GM23248 (cell line): ENCODE measurements at regions not wholly inside any gene's neighbourhood (a gene's known extent, or its start where the extent isn't known, plus 50 kb on each side); places are given as distances from the start of the nearest gene placed in this dataset.

Source experiments
- DNase-seq: peaks from one replicate; pipeline ENCODE4 v3.0.0-alpha.2; 2015
- H2AFZ ChIP-seq: fragments of 200-600 bp; sonication (generic); 2 replicates; pipeline ENCODE4 v1.6.1; 2016; ENCODE audit warnings: antibody characterized with exemption
- H3F3A ChIP-seq: fragments of 200-600 bp; sonication (generic); 2 replicates; pipeline ENCODE4 v1.6.1; 2016; ENCODE audit warnings: mild to moderate bottlenecking, antibody characterized with exemption, mixed run types; ENCODE audit not compliant: insufficient read depth
- H3K27ac ChIP-seq: fragments of 200-600 bp; sonication (generic); 2 replicates; pipeline ENCODE4 v1.5.1; 2016; ENCODE audit warnings: mild to moderate bottlenecking
- H3K27me3 ChIP-seq: fragments of 200-600 bp; sonication (generic); replicated peaks from 2 replicates; pipeline ENCODE4 v1.6.1; 2016; ENCODE audit warnings: mild to moderate bottlenecking; ENCODE audit not compliant: insufficient read depth
- H3K36me3 ChIP-seq: fragments of 200-600 bp; sonication (generic); 2 replicates; pipeline ENCODE4 v1.6.1; 2016; ENCODE audit warnings: low read depth, mild to moderate bottlenecking
- H3K4me1 ChIP-seq: fragments of 200-600 bp; sonication (generic); 2 replicates; pipeline ENCODE4 v1.6.1; 2016; ENCODE audit warnings: mild to moderate bottlenecking; ENCODE audit not compliant: insufficient read depth
- H3K4me2 ChIP-seq: fragments of 200-600 bp; sonication (generic); one replicate; pipeline ENCODE4 v1.6.1; 2016; ENCODE audit warnings: mild to moderate bottlenecking; ENCODE audit not compliant: unreplicated experiment
- H3K4me3 ChIP-seq: fragments of 200-600 bp; sonication (generic); 2 replicates; pipeline ENCODE4 v1.5.1; 2016; ENCODE audit warnings: mild to moderate bottlenecking
- H3K79me2 ChIP-seq: fragments of 200-600 bp; sonication (generic); 2 replicates; pipeline ENCODE4 v1.6.1; 2016; ENCODE audit warnings: mild to moderate bottlenecking; ENCODE audit not compliant: insufficient read depth
- H3K9ac ChIP-seq: fragments of 200-600 bp; sonication (generic); 2 replicates; pipeline ENCODE4 v1.6.1; 2016; ENCODE audit warnings: mild to moderate bottlenecking
- H3K9me2 ChIP-seq: fragments of 200-600 bp; sonication (generic); 2 replicates; pipeline ENCODE4 v1.6.1; 2016; ENCODE audit warnings: mixed run types, mild to moderate bottlenecking, moderate library complexity; ENCODE audit not compliant: insufficient read depth
- H3K9me3 ChIP-seq: fragments of 200-600 bp; sonication (generic); one replicate; pipeline ENCODE4 v1.6.1; 2017; ENCODE audit warnings: low read depth
- H4K20me1 ChIP-seq: fragments of 200-600 bp; sonication (generic); 2 replicates; pipeline ENCODE4 v1.6.0; 2016; ENCODE audit not compliant: insufficient read depth
- EZH2 ChIP-seq: fragments of 200-600 bp; sonication (generic); IDR thresholded peaks from 2 replicates; pipeline ENCODE4 v1.6.1; 2018; ENCODE audit warnings: antibody characterized with exemption, mild to moderate bottlenecking; ENCODE audit not compliant: insufficient read depth, poor library complexity, severe bottlenecking
- EZH2phosphoT487 ChIP-seq: fragments of 200-600 bp; sonication (generic); IDR thresholded peaks from 2 replicates; pipeline ENCODE4 v1.6.1; 2018; ENCODE audit warnings: antibody characterized with exemption, moderate library complexity, mild to moderate bottlenecking, low read depth; ENCODE audit not compliant: insufficient read depth
- WGBS, 2 experiments: methylation state at CpG; one replicate each; pipeline ENCODE4 v1.1.6; 2015 to 2017; ENCODE audit warnings: low lambda C conversion rate in 2 of 2, low coverage in 1 of 2; ENCODE audit errors: missing lambda C conversion rate in 2 of 2; 5-methylcytosine and 5-hydroxymethylcytosine counted together
- in situ Hi-C: fragments of 300-500 bp; cut with MboI; formaldehyde crosslinking; loops from 2 replicates; pipeline ENCODE4 v1.15.0; 2020

GRCh38 chr5:86330736-86331135 lies 287.0 kb upstream of the COX7C start:
- no peaks in the 10 kb centered on the region for H3F3A ChIP-seq
- no peaks in the 10 kb centered on the region for H3K79me2 ChIP-seq
- H3K9me3 ChIP-seq = no peaks in the 10 kb centered on the region
- H3K4me2 ChIP-seq = no peak overlapping the region
- TF ChIP-seq EZH2 (no peak), EZH2phosphoT487 (no peak)
- H2AFZ ChIP-seq = no peak overlapping the region
- no peaks in the 10 kb centered on the region for H4K20me1 ChIP-seq
- no peaks in the 10 kb centered on the region for H3K27me3 ChIP-seq
- no peak overlapping the region for H3K4me3 ChIP-seq
- in situ Hi-C loops = no loop called here
- H3K27ac ChIP-seq = no peak overlapping the region
- no peaks in the 10 kb centered on the region for H3K4me1 ChIP-seq
- no peaks in the 10 kb centered on the region for H3K36me3 ChIP-seq
- WGBS, 2 experiments = 12 to 26% methylated on average over 2 of the region's 2 CpGs
- H3K9me2 ChIP-seq = no peaks in the 10 kb centered on the region
- DNase-seq = no peak
- no peak overlapping the region for H3K9ac ChIP-seq

- H3K79me2 ChIP-seq = no peaks in the 10 kb centered on the region
- no peak overlapping the region for H2AFZ ChIP-seq
- no peaks in the 10 kb centered on the region for H3K9me2 ChIP-seq
- H3F3A ChIP-seq = no peaks in the 10 kb centered on the region
- no peak overlapping the region for H3K27ac ChIP-seq
- TF ChIP-seq EZH2 = no peak
- TF ChIP-seq EZH2phosphoT487 = no peak
- no peak overlapping the region for H3K4me2 ChIP-seq
- no peaks in the 10 kb centered on the region for H3K27me3 ChIP-seq
- no peak overlapping the region for H3K9ac ChIP-seq
- H3K4me3 ChIP-seq = no peak overlapping the region
- in situ Hi-C loops = no loop called here
- no peaks in the 10 kb centered on the region for H3K36me3 ChIP-seq
- H3K4me1 ChIP-seq = no peaks in the 10 kb centered on the region
- DNase-seq = no peak
- no peaks in the 10 kb centered on the region for H3K9me3 ChIP-seq
- H4K20me1 ChIP-seq = no peaks in the 10 kb centered on the region
- WGBS, 2 experiments = 0% methylated on average over 1 of the region's 1 CpG
Measured at GRCh38 chr5:86332851-86333250, 284.9 kb upstream of the COX7C start.

GRCh38 chr5:86337667-86338460 lies 279.9 kb upstream of the COX7C start:
- H3K4me3 ChIP-seq = no peak overlapping the region
- H3K9me2 ChIP-seq = no peaks in the 10 kb centered on the region
- TF ChIP-seq EZH2 (no peak), EZH2phosphoT487 (no peak)
- no peak overlapping the region for H3K9ac ChIP-seq
- no peak overlapping the region for H3K4me2 ChIP-seq
- DNase-seq = no peak
- no peaks in the 10 kb centered on the region for H3K36me3 ChIP-seq
- H3K27me3 ChIP-seq = no peaks in the 10 kb centered on the region
- H3F3A ChIP-seq = no peaks in the 10 kb centered on the region
- H4K20me1 ChIP-seq = no peaks in the 10 kb centered on the region
- WGBS, 2 experiments = 28 to 35% methylated on average over 10 of the region's 10 CpGs
- no peak overlapping the region for H2AFZ ChIP-seq
- no peak overlapping the region for H3K27ac ChIP-seq
- no peaks in the 10 kb centered on the region for H3K9me3 ChIP-seq
- no peaks in the 10 kb centered on the region for H3K4me1 ChIP-seq
- in situ Hi-C loops = no loop called here
- no peaks in the 10 kb centered on the region for H3K79me2 ChIP-seq

- in situ Hi-C loops = no loop called here
- no peaks in the 10 kb centered on the region for H3K79me2 ChIP-seq
- no peak overlapping the region for H3K4me2 ChIP-seq
- no peaks in the 10 kb centered on the region for H3K9me2 ChIP-seq
- no peaks in the 10 kb centered on the region for H3K27me3 ChIP-seq
- no peak overlapping the region for H3K4me3 ChIP-seq
- no peak overlapping the region for H2AFZ ChIP-seq
- H3K36me3 ChIP-seq = no peaks in the 10 kb centered on the region
- no peaks in the 10 kb centered on the region for H3K9me3 ChIP-seq
- no peaks in the 10 kb centered on the region for H3K4me1 ChIP-seq
- no peak overlapping the region for H3K9ac ChIP-seq
- H3K27ac ChIP-seq = no peak overlapping the region
- no peaks in the 10 kb centered on the region for H3F3A ChIP-seq
- 11 to 14% methylated on average over 2 of the region's 2 CpGs for WGBS, 2 experiments
- no peak for DNase-seq
- no peaks in the 10 kb centered on the region for H4K20me1 ChIP-seq
- TF ChIP-seq EZH2phosphoT487 = no peak
- no peak for TF ChIP-seq EZH2
Measured at GRCh38 chr5:86354664-86355063, 263.1 kb upstream of the COX7C start.
